Immature natural killer cell (primary cell): ENCODE measurements at regions not wholly inside any gene's neighbourhood (a gene's known extent, or its start where the extent isn't known, plus 50 kb on each side); places are given as distances from the start of the nearest gene placed in this dataset.

Experiments
- DNase-seq, 3 donors: peaks; one replicate each; pipeline ENCODE4 v3.0.0; 2022; ENCODE audit warnings: mixed read lengths in 1 of 3
- H3K27ac Mint-ChIP-seq, 6 donors: one replicate each; pipeline ENCODE4 v1.8.0; 2020; ENCODE audit warnings: mixed read lengths in 6 of 6, mild to moderate bottlenecking in 5 of 6, inconsistent platforms in 4 of 6, moderate library complexity in 3 of 6
- H3K27me3 Mint-ChIP-seq, 3 donors: one replicate each; pipeline ENCODE4 v1.8.0; 2020 to 2021; ENCODE audit warnings: low read depth in 3 of 3, mild to moderate bottlenecking in 3 of 3, mixed read lengths in 3 of 3, moderate library complexity in 3 of 3, inconsistent platforms in 1 of 3
- H3K36me3 Mint-ChIP-seq, 3 donors: one replicate each; pipeline ENCODE4 v1.8.0; 2020; ENCODE audit warnings: mixed read lengths in 3 of 3, inconsistent platforms in 2 of 3, mild to moderate bottlenecking in 2 of 3
- H3K4me1 Mint-ChIP-seq, 2 donors: one replicate each; pipeline ENCODE4 v1.8.0; 2020; ENCODE audit warnings: inconsistent platforms in 2 of 2, mild to moderate bottlenecking in 2 of 2, mixed read lengths in 2 of 2, moderate library complexity in 1 of 2
- H3K4me3 Mint-ChIP-seq, 5 donors: one replicate each; pipeline ENCODE4 v1.8.0; 2020; ENCODE audit warnings: mild to moderate bottlenecking in 5 of 5, mixed read lengths in 5 of 5, inconsistent platforms in 3 of 5, moderate library complexity in 3 of 5
- H3K9me3 Mint-ChIP-seq, 6 donors: one replicate each; pipeline ENCODE4 v1.8.0; 2020; ENCODE audit warnings: mild to moderate bottlenecking in 6 of 6, mixed read lengths in 6 of 6, inconsistent platforms in 4 of 6, moderate library complexity in 3 of 6

DNA sequence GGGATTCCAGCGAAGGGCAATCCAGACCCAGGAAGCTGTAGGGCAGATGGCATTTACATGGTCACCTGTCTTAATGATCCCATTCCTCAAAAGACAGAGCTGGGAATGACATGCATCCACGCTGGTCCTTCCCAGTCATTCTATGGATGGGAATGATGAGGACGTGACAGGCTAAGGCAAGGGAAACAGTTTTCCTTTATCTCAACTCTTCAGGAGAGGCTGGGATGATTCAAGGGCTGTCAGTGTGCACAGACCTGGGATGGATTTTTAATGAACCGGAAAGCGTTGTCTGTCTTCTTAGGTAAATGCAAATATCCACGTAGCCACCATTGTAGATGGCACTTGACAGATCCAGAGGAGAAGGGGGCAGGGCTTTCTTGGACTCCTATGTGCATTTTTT is 483.2 kb upstream of the EEF2KMT start:
- no peak for DNase-seq
- no peaks in the 10 kb centered on the region for H3K4me1 Mint-ChIP-seq
- H3K36me3 Mint-ChIP-seq: no peaks in the 10 kb centered on the region
- peaks cover 0 to 5% (median 1%) of the 10 kb centered on the region in 3 donors for H3K27me3 Mint-ChIP-seq
- no peaks in the 10 kb centered on the region for H3K9me3 Mint-ChIP-seq
- H3K4me3 Mint-ChIP-seq: no peak overlapping the region
- no peak overlapping the region for H3K27ac Mint-ChIP-seq

DNA sequence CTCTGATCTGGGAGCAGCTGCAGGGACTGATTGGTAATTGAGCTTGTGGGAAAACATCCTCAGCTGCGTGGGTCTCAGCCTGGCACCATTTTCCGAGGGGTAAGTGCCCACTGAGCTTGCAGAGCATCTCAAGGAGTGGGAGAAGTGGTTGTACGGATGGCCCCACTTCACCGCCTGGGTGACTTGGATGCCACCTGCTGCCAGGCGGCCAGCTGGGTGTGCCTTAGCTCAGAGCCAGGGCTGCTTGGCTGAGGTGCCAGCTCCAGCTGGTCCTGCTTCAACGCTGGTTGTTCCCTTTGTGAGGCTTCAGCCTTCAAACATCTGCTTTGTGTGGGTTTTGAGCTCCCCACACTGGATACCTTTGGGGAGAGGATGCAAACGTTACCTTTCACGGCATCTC is 482.7 kb upstream of the EEF2KMT start:
- Mint-ChIP-seq H3K9me3 (no peaks in the 10 kb centered on the region), H3K27me3 (peaks cover 0 to 5% (median 1%) of the 10 kb centered on the region in 3 donors), H3K36me3 (no peaks in the 10 kb centered on the region), H3K27ac (no peak overlapping the region), H3K4me3 (no peak overlapping the region), H3K4me1 (no peaks in the 10 kb centered on the region)
- DNase-seq: no peak

DNA sequence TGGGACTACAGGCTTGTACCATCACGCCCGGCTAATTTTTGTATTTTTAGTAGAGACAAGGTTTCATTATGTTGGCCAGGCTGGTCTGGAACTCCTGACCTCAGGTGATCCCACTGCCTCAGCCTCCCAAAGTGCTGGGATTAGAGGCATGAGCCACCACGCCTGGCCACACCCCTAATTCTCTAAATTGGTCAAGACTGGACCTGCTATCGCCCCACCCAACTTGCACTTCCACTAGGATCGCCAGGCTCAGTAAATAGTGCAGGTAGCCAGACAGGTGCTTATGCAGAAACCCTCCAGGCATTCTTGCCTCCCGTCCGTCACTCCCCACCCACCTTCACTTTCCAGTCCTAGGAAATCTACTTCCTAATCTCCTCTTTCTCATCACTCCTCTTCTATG is 481.4 kb upstream of the EEF2KMT start:
- Mint-ChIP-seq H3K27ac (no peak overlapping the region), H3K27me3 (peaks cover 0 to 5% (median 1%) of the 10 kb centered on the region in 3 donors), H3K4me3 (no peak overlapping the region), H3K9me3 (peaks cover 0 to 2% (median 0%) of the 10 kb centered on the region in 6 donors), H3K4me1 (no peaks in the 10 kb centered on the region), H3K36me3 (no peaks in the 10 kb centered on the region)
- no peak for DNase-seq

DNA sequence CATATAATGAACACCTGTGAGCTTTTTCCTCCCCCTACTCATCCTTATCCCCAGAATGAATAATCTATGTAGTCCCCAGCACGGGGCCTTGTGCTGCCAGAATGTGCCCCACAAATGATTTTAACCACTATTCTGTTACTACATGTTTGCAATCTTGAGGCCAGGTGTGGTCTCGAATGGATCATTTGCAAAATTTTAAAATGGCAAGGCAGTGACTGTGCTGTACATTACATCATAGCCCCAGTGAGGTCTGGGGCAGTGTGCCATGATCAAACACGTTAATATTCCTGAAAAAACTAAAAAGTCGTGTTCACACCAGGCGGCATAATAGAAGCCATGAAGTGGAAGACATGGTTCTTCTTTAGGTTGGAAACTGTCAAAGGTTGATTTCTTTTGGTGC is 479.9 kb upstream of the EEF2KMT start:
- peaks cover 0 to 5% (median 1%) of the 10 kb centered on the region in 3 donors for H3K27me3 Mint-ChIP-seq
- no peaks in the 10 kb centered on the region for H3K4me1 Mint-ChIP-seq
- peaks cover 0 to 5% (median 0%) of the 10 kb centered on the region in 6 donors for H3K9me3 Mint-ChIP-seq
- DNase-seq: no peak
- no peaks in the 10 kb centered on the region for H3K36me3 Mint-ChIP-seq
- no peak overlapping the region for H3K27ac Mint-ChIP-seq
- no peak overlapping the region for H3K4me3 Mint-ChIP-seq

DNA sequence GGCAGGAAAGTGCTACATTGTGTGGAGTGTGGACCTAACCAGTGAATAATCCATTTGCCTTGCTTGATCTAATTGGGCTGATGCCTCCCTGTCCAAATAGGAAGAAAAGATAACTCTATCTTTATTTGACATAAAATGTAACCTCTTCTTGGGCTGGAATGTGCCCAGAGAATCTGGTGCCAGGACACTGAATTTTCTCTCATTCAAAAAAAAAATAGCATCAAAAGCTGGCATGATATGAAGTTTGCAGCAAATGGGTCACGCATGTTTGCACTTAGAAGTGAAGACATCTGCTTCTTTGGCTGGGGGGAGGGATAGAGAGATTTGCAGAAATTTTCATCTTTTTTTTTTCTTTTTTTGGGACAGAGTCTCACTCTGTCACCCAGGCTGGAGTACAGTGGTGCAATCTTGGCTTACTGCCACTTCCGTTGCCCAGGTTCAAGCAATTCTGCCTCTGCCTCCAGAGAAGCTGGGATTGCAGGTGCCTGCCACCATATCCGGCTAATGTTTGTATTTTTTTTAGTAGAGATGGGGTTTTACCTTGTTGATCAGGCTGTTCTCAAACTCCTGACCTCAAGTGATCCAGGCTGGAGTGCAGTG is 478.2 kb upstream of the EEF2KMT start:
- H3K27ac Mint-ChIP-seq: no peak overlapping the region
- no peaks in the 10 kb centered on the region for H3K36me3 Mint-ChIP-seq
- no peak for DNase-seq
- H3K9me3 Mint-ChIP-seq: peaks cover 0 to 5% (median 0%) of the 10 kb centered on the region in 6 donors
- peaks cover 0 to 5% (median 0%) of the 10 kb centered on the region in 3 donors for H3K27me3 Mint-ChIP-seq
- H3K4me3 Mint-ChIP-seq: no peak overlapping the region
- no peaks in the 10 kb centered on the region for H3K4me1 Mint-ChIP-seq

DNA sequence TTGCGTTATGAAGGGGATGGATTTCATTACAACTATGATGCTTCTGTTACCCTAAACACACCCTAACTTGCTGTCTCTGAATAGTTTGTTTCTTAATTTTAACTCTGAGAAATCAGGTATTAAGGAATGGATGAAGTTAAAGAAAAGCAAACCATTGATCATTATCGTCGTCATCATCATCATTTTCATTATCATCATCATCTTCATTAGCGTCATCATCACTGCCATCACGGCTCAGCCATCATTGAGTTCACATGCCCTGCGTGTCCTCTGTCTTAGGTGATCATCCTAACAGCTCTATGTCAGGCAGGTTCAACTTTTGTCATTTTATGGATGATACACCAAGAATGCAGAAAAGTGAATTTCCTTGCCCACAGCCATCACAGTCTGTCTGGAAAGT is 477.5 kb upstream of the EEF2KMT start:
- Mint-ChIP-seq H3K9me3 (peaks cover 0 to 5% (median 0%) of the 10 kb centered on the region in 6 donors), H3K4me1 (no peaks in the 10 kb centered on the region), H3K4me3 (no peak overlapping the region), H3K27me3 (peaks cover 0 to 5% (median 0%) of the 10 kb centered on the region in 3 donors), H3K36me3 (no peaks in the 10 kb centered on the region), H3K27ac (no peak overlapping the region)
- no peak for DNase-seq

DNA sequence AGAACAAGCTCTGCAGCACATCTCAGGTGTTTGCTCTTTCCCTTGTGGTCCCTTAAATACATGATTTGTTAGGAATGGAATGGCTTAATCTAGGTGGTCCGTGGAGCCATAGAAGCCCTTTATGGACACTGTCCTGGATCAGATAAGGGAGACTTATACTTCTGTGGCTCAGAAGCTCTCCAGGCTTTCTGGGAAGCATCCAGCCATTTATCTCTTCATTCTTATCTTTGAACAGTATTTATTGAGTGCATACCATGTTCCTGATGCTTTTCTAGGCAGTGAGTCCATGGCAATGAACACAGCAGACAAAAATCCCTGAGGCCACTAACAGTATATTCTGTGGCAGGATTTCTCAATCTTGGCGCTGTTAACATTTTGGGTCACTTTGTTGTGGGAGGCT is 474.5 kb upstream of the EEF2KMT start:
- H3K27me3 Mint-ChIP-seq: peaks cover 0 to 3% (median 1%) of the 10 kb centered on the region in 3 donors
- H3K4me1 Mint-ChIP-seq: no peaks in the 10 kb centered on the region
- H3K9me3 Mint-ChIP-seq: peaks cover 0 to 10% (median 0%) of the 10 kb centered on the region in 6 donors
- H3K4me3 Mint-ChIP-seq: no peak overlapping the region
- H3K27ac Mint-ChIP-seq: no peak overlapping the region
- DNase-seq: no peak
- H3K36me3 Mint-ChIP-seq: no peaks in the 10 kb centered on the region

DNA sequence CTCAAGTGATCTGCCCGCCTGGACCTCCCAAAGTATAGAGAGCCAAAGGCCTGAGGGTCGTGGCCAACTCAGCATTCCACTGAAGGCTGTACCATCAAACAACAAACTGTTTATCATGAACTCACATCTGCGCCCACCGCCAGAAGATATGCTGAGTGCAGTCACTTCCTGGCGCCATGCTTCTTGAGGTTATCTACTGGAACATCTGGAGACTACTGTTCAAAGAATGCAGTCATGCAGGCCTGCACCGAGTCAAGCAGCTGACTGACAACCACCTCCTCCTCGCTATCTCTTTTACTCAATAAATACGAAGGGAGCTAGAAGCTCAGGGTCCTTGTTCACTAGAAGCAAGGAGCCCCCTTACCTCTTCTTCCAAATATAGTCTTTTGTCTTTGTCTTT is 473.9 kb upstream of the EEF2KMT start:
- H3K36me3 Mint-ChIP-seq: no peaks in the 10 kb centered on the region
- H3K27ac Mint-ChIP-seq: no peak overlapping the region
- H3K27me3 Mint-ChIP-seq: peaks cover 0 to 3% (median 1%) of the 10 kb centered on the region in 3 donors
- DNase-seq: no peak
- H3K9me3 Mint-ChIP-seq: peaks cover 0 to 10% (median 0%) of the 10 kb centered on the region in 6 donors
- H3K4me1 Mint-ChIP-seq: no peaks in the 10 kb centered on the region
- no peak overlapping the region for H3K4me3 Mint-ChIP-seq

DNA sequence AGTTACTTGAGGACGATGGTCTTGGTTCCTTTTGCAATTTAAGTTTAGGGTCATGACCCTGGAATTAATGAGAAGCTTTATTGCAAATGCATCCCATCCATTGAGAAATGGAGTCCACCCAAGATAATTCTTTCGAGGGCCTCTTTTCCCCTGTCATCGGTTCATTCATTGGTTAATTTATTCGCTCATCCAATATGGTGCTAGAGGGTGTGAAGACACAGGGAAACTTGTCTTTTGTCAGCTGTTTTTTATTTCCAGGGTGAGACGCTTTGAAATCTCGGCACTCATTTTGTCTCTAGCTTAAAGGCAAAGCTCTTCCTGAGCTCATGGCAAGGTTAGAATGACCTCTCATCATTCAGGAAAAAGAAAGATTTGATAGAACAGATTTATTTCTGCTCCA is 464.2 kb upstream of the EEF2KMT start:
- Mint-ChIP-seq H3K4me3 (no peak overlapping the region), H3K36me3 (peaks cover 0 to 4% (median 0%) of the 10 kb centered on the region in 3 donors)
- no peak for DNase-seq

DNA sequence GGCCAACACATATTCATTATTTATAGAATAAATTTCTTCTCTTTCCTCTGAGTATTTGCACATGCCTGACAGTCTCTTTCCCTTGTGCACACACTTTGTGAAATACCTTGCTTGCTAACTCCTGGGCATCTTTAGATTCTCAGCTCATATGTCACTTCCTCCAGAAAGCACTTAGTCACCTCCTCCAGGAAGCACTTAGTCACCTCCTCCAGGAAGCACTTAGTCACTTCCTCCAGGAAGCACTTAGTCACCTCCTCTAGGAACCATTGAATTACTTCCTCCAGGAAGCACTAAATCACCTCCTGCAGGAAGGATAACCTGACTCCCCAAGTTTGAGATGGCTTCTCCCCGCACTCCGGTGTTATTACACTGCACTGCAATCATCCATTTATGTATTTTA is 462.5 kb upstream of the EEF2KMT start:
- Mint-ChIP-seq H3K27me3 (peaks cover 0 to 2% (median 0%) of the 10 kb centered on the region in 3 donors), H3K4me3 (no peak overlapping the region), H3K4me1 (no peaks in the 10 kb centered on the region), H3K9me3 (peaks cover 0 to 18% (median 3%) of the 10 kb centered on the region in 6 donors), H3K36me3 (peaks cover 0 to 4% (median 0%) of the 10 kb centered on the region in 3 donors), H3K27ac (no peak overlapping the region)
- no peak for DNase-seq

More for the DNA sequence above, 464.2 kb upstream of the EEF2KMT start:
- H3K4me1 Mint-ChIP-seq: no peaks in the 10 kb centered on the region
- H3K9me3 Mint-ChIP-seq: peaks cover 0 to 18% (median 3%) of the 10 kb centered on the region in 6 donors
- no peak overlapping the region for H3K27ac Mint-ChIP-seq
- H3K27me3 Mint-ChIP-seq: peaks cover 0 to 2% (median 0%) of the 10 kb centered on the region in 3 donors

DNA sequence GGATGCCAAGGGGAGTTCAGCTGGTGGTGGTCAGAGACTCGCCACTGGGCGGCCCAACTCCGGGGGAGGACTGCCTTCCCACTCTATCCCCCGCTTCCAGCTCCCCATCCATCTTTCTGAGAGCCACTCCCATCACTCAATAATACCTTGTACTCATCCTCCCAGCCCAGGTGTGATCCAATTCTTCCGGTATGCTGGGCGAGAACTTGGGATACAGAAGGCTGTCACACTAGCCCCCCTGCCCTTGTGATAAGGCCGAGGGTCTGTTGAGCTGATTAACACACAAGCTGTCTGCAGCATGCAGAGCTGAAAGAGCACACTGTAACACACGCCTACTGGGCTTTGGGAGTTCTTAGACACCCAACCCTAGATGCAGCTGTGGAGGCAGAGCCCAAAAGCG is 460.4 kb upstream of the EEF2KMT start:
- Mint-ChIP-seq H3K4me1 (no peaks in the 10 kb centered on the region), H3K9me3 (peaks cover 0 to 18% (median 3%) of the 10 kb centered on the region in 6 donors), H3K4me3 (no peak overlapping the region), H3K27ac (no peak overlapping the region), H3K36me3 (peaks cover 0 to 4% (median 0%) of the 10 kb centered on the region in 3 donors), H3K27me3 (no peaks in the 10 kb centered on the region)
- no peak for DNase-seq

DNA sequence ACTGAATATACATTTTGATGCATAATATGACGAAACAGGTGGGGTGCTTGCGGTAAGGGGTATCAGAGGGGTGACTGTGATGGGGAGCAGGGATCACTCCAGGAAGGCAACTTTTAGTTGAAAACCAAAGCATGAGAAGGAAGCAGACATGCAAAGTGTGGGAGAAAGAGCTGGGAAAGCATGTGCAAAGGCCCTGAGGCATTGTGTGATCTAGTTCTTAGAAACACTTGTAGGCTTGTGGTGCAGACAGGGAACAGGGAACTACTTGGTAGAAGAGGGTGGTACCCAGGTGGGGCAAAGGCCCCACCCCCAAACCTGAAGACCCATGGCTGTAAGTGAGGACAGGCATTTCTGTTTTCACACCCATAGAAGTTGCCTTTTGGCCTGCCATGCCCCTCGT is 459.9 kb upstream of the EEF2KMT start:
- DNase-seq: no peak
- Mint-ChIP-seq H3K27ac (no peak overlapping the region), H3K9me3 (peaks cover 0 to 18% (median 3%) of the 10 kb centered on the region in 6 donors), H3K4me1 (no peaks in the 10 kb centered on the region), H3K36me3 (peaks cover 0 to 4% (median 0%) of the 10 kb centered on the region in 3 donors), H3K27me3 (no peaks in the 10 kb centered on the region), H3K4me3 (no peak overlapping the region)

DNA sequence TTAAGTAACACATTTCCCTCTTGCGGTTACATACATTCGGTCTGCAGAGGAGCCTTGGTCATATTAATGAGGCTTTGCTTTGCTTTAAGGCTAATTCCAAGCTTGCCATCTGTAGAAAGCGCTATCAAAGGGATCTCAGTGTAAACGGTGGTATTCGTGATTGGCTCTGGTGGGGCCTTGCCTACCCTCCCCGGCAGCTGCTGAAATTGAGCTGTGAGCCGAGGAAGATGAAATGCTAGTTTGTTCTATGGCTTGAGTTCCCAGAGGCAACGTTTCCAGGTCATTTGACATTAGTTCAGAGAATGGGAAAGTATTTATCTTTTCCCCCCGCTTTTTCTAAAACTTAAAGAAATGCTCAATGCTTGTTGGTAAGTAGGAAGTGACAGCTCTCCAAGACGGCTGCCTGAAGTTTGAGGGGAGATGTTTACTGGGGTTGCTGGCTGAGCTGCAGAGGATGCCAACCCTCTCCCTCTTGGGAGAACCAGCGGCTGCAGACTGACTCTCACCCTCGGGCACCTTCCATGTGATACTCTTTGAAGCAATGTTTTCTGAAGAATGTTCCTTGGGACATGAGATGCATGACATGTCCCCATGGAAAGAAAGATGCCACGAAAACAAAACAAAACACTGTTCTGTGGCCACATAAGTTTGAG is 458.7 kb upstream of the EEF2KMT start:
- no peak overlapping the region for H3K4me3 Mint-ChIP-seq
- peaks cover 0 to 4% (median 0%) of the 10 kb centered on the region in 3 donors for H3K36me3 Mint-ChIP-seq
- no peak overlapping the region for H3K27ac Mint-ChIP-seq
- no peak for DNase-seq
- H3K9me3 Mint-ChIP-seq: peaks cover 0 to 15% (median 3%) of the 10 kb centered on the region in 6 donors
- no peaks in the 10 kb centered on the region for H3K4me1 Mint-ChIP-seq
- H3K27me3 Mint-ChIP-seq: no peaks in the 10 kb centered on the region

DNA sequence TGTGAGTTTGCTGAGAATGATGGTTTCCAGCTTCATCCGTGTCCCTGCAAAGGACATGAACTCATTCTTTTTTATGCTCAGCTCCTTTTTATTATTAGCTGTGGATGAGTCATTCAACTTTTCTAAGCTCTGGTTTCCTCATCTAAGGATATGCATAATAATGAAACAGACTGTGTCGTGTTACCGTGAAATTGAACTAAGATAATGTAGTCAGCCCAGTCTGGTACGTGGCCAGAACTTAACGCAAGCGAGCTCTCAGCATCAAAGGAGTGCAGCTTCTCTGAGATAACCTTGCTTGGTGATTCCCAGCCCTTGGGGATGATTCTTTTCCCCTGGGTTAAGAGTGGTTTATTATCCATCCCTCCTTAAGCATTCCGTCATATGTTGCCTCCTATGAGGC is 454.3 kb upstream of the EEF2KMT start:
- H3K36me3 Mint-ChIP-seq: no peaks in the 10 kb centered on the region
- peaks cover 0 to 3% (median 0%) of the 10 kb centered on the region in 3 donors for H3K27me3 Mint-ChIP-seq
- DNase-seq: no peak
- H3K9me3 Mint-ChIP-seq: no peaks in the 10 kb centered on the region
- no peaks in the 10 kb centered on the region for H3K4me1 Mint-ChIP-seq
- H3K4me3 Mint-ChIP-seq: no peak overlapping the region
- H3K27ac Mint-ChIP-seq: no peak overlapping the region
